ENCODE measurements at regions not wholly inside any gene's neighbourhood (a gene's known extent, or its start where the extent isn't known, plus 50 kb on each side); places are given as distances from the start of the nearest gene placed in this dataset.

DNA sequence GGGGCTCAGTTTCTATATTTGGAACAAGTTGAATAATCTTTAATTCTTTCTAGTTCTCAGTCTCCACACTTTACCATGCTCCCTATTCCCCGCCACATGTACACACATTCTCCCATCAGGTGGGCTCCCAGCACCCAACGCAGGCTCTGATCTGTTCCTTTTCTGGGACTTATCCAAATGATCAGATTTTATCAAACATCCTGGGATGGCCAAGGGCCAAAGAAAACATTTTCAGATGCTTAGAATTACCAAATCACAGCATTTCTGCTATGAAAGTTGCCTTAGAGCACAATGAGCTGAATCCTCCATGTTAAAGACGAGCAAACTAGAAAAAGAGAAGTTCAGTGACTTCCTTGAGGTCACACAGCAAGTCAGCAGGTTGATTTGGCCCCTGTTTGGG lies 153.4 kb downstream of the SEC61B start:
- TF ChIP-seq, protein P1, sequence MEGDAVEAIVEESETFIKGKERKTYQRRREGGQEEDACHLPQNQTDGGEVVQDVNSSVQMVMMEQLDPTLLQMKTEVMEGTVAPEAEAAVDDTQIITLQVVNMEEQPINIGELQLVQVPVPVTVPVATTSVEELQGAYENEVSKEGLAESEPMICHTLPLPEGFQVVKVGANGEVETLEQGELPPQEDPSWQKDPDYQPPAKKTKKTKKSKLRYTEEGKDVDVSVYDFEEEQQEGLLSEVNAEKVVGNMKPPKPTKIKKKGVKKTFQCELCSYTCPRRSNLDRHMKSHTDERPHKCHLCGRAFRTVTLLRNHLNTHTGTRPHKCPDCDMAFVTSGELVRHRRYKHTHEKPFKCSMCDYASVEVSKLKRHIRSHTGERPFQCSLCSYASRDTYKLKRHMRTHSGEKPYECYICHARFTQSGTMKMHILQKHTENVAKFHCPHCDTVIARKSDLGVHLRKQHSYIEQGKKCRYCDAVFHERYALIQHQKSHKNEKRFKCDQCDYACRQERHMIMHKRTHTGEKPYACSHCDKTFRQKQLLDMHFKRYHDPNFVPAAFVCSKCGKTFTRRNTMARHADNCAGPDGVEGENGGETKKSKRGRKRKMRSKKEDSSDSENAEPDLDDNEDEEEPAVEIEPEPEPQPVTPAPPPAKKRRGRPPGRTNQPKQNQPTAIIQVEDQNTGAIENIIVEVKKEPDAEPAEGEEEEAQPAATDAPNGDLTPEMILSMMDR (IDR thresholded peaks at IDR 0.05), result no peak
- TF ChIP-seq POLR2A (IDR thresholded peaks at IDR 0.05), result no peak

Measured in vagina (tissue), 2 donors.